AG04449 (cell line): ENCODE measurements at regions not wholly inside any gene's neighbourhood (a gene's known extent, or its start where the extent isn't known, plus 50 kb on each side); places are given as distances from the start of the nearest gene placed in this dataset.

Source experiments
- CTCF ChIA-PET: fragments of 350-600 bp; formaldehyde crosslinking; extraction: SDS; loops from one replicate; lab custom pipeline; 2021; ENCODE audit warnings: antibody characterized with exemption; lab: Yijun Ruan, JAX
- POLR2A ChIA-PET: fragments of 400-600, 350-600 bp; formaldehyde crosslinking; extraction: SDS; loops from one replicate; lab custom pipeline; 2020; ENCODE audit warnings: antibody characterized with exemption, inconsistent platforms; lab: Yijun Ruan, JAX
- DNase-seq: peaks from one replicate; pipeline ENCODE4 v3.0.0-alpha.2; 2010; ENCODE audit warnings: low read depth, low spot score
- H3K4me3 ChIP-seq: 2 replicates; pipeline ENCODE4 v1.5.1; 2011; ENCODE audit warnings: low read depth, mild to moderate bottlenecking, control low read depth, low read length
- TF ChIP-seq, protein P1 (sequence below): IDR thresholded peaks from one replicate; pipeline ENCODE4 v1.5.1; 2011; ENCODE audit warnings: mild to moderate bottlenecking, moderate library complexity, low read length, control low read depth, inconsistent platforms; ENCODE audit not compliant: insufficient read depth; ENCODE audit errors: missing control alignments

DNA sequence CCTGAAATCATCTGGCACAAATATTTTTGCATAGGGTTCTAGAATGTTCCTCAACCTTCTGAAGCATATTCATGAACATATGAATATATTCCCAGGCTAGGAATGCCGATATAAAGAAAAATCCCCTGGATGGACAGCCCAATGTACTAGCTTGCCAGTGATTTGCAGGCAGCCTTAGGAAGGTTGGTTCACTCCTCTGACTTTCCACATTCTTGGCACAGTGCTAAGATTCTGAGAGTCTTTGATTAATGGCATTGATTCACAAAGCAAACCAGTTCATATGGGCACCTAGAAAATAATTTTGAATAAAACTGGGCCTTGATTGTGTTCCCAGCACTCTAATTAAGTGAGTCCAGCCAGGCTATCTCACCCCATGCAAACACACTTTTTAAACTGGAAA, 56.9 kb upstream of the ENPP4 start:
- no peak overlapping the region for H3K4me3 ChIP-seq
- POLR2A ChIA-PET = no interaction called here
- TF ChIP-seq, protein P1, sequence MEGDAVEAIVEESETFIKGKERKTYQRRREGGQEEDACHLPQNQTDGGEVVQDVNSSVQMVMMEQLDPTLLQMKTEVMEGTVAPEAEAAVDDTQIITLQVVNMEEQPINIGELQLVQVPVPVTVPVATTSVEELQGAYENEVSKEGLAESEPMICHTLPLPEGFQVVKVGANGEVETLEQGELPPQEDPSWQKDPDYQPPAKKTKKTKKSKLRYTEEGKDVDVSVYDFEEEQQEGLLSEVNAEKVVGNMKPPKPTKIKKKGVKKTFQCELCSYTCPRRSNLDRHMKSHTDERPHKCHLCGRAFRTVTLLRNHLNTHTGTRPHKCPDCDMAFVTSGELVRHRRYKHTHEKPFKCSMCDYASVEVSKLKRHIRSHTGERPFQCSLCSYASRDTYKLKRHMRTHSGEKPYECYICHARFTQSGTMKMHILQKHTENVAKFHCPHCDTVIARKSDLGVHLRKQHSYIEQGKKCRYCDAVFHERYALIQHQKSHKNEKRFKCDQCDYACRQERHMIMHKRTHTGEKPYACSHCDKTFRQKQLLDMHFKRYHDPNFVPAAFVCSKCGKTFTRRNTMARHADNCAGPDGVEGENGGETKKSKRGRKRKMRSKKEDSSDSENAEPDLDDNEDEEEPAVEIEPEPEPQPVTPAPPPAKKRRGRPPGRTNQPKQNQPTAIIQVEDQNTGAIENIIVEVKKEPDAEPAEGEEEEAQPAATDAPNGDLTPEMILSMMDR = no peak
- DNase-seq = no peak
- CTCF ChIA-PET = no interaction called here

DNA sequence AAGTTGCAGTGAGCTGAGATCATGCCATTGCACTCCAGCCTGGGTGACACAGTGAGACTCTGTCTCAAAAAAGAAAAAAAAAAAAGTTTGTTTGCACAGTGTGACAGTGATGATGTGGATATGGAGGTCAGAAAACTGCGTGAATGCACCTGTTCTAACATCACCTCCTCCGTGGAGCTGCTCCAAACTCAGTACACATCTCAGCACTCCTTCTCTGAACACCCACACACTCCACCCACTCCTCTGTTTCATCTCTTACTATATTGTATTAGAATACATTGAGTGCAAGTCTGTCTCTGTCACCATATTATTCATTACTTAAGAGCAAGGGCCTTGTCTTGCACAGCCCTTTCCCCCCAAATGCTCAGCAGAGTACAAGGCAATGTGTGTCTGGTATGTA, 51.5 kb upstream of the ENPP4 start:
- ChIA-PET POLR2A (no interaction called here), CTCF (interaction anchor here (3.9 kb wide), 1 partner anchor 13 kb away, joined by 15 read pairs; no protein-coding TSS in a partner anchor)
- TF ChIP-seq, protein P1 = no peak
- no peak overlapping the region for H3K4me3 ChIP-seq
- DNase-seq = no peak

DNA sequence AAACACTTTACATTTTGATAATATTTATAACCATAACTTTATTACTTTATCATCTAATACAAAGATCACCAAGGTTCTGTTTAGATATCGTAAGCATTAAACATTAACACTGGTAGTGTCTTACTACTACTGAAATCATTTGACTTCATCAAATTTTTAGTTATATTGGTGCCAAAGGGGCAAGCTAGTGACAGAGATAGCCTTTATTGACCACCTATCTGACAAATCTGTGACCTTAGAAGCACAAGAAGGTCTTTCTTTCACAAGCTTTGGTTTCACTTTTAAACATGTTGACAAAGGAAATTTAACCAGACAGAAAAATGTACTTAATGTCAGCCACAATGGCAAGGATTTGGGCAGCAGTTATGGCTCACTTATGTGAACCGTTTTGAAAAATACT, 50.7 kb upstream of the ENPP4 start:
- H3K4me3 ChIP-seq = no peak overlapping the region
- ChIA-PET CTCF (interaction anchor here (0.6 to 3.9 kb wide), 2 partner anchors 9 to 12 kb away, joined by 3 to 15 read pairs; no protein-coding TSS in a partner anchor), POLR2A (no interaction called here)
- TF ChIP-seq, protein P1 = no peak
- no peak for DNase-seq
